DMS 273 treated with DMSO at 0.1 percent for 48 hours (cell line): ENCODE measurements at regions not wholly inside any gene's neighbourhood (a gene's known extent, or its start where the extent isn't known, plus 50 kb on each side); places are given as distances from the start of the nearest gene placed in this dataset.
"Not testable (repeated sequence)": the region's sequence is repeated elsewhere in the genome, so short reads cannot be mapped to it uniquely, and the experiment has no call there.

Source experiments
- DNase-seq: peaks from one replicate; lab custom pipeline; 2025; lab: John Stamatoyannopoulos, UW

- no peak for DNase-seq
Observed at GRCh38 chrX:115911967-115912366, 258.6 kb upstream of the AGTR2 start.

GRCh38 chrX:115912372-115912897 lies 258.1 kb upstream of the AGTR2 start:
- no peak for DNase-seq

GRCh38 chrX:115913575-115913974 lies 257.0 kb upstream of the AGTR2 start:
- no peak for DNase-seq

GRCh38 chrX:115915625-115916024 lies 254.9 kb upstream of the AGTR2 start:
- DNase-seq = not testable (repeated sequence)

- no peak for DNase-seq
Observed at GRCh38 chrX:115929480-115929879, 241.1 kb upstream of the AGTR2 start.

- DNase-seq = no peak
Observed at GRCh38 chrX:115936008-115936407, 234.5 kb upstream of the AGTR2 start.

GRCh38 chrX:115939070-115939469 lies 231.5 kb upstream of the AGTR2 start:
- no peak for DNase-seq

GRCh38 chrX:115939636-115940160 lies 230.8 kb upstream of the AGTR2 start:
- no peak for DNase-seq

GRCh38 chrX:115940348-115940747 lies 230.2 kb upstream of the AGTR2 start:
- no peak for DNase-seq

GRCh38 chrX:115940888-115941332 lies 229.6 kb upstream of the AGTR2 start:
- DNase-seq = no peak

- no peak for DNase-seq
Observed at GRCh38 chrX:115941388-115941787, 229.2 kb upstream of the AGTR2 start.

GRCh38 chrX:115946059-115946458 lies 224.5 kb upstream of the AGTR2 start:
- no peak for DNase-seq

- no peak for DNase-seq
Observed at GRCh38 chrX:115948018-115948923, 222.3 kb upstream of the AGTR2 start.

GRCh38 chrX:115949900-115950822 lies 220.4 kb upstream of the AGTR2 start:
- DNase-seq = no peak

GRCh38 chrX:115952417-115953092 lies 218.0 kb upstream of the AGTR2 start:
- no peak for DNase-seq

GRCh38 chrX:115957862-115958490 lies 212.6 kb upstream of the AGTR2 start:
- no peak for DNase-seq

GRCh38 chrX:115958687-115959359 lies 211.7 kb upstream of the AGTR2 start:
- DNase-seq = no peak

- no peak for DNase-seq
Observed at GRCh38 chrX:115960440-115961084, 210.0 kb upstream of the AGTR2 start.

- no peak for DNase-seq
Observed at GRCh38 chrX:115966920-115967319, 203.6 kb upstream of the AGTR2 start.
